GM19240 (cell line): ENCODE measurements at regions not wholly inside any gene's neighbourhood (a gene's known extent, or its start where the extent isn't known, plus 50 kb on each side); places are given as distances from the start of the nearest gene placed in this dataset.
"Not testable (repeated sequence)": the region's sequence is repeated elsewhere in the genome, so short reads cannot be mapped to it uniquely, and the experiment has no call there.

ENCODE experiments used
- DNase-seq: peaks from one replicate; pipeline ENCODE4 v3.0.0; 2011; ENCODE audit warnings: low spot score; ENCODE audit not compliant: insufficient read length

DNA sequence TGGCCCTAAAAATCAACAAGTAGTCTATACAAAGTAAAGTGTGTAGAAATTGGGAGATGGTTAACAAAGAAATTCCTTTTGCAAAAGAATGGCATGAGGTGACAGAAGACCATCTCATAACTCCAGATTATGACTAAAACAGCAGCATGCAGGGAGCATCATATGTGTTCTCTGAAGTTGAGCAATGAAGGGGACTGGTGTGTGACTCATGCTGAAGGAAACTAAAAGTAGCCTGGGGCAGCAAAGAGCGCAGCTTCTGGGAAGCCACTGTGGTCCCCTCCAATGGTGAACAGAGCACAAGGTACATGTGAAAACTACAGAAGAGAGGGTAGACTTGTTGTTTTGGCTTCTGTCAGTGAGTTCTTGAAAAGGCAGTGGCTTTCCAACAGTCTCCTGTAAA is 133.4 kb downstream of the MACC1 start:
- DNase-seq, result no peak

- DNase-seq, result no peak
These were observed 138.1 kb downstream of the MACC1 start for GRCh38 chr7:20079080-20079479.

DNA sequence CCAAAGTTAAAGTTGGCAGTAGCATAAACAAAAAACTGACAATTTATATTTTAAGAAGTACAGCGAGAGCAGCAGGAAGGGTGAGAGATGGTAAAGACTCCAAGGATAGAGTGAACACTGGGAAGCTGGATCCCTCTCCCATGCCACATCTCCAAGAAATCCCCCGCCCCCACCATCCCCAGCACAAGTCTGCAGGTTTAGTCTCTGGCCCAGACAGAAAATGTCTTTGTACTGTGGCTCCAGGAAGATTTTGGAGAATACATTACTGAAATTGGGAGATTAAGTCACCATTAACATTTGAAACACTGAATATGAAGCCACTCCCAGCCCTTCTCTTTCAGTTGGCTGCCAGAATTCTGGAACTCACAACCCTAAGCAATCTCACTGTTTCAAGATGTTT is 140.3 kb downstream of the MACC1 start:
- DNase-seq, result no peak

DNA sequence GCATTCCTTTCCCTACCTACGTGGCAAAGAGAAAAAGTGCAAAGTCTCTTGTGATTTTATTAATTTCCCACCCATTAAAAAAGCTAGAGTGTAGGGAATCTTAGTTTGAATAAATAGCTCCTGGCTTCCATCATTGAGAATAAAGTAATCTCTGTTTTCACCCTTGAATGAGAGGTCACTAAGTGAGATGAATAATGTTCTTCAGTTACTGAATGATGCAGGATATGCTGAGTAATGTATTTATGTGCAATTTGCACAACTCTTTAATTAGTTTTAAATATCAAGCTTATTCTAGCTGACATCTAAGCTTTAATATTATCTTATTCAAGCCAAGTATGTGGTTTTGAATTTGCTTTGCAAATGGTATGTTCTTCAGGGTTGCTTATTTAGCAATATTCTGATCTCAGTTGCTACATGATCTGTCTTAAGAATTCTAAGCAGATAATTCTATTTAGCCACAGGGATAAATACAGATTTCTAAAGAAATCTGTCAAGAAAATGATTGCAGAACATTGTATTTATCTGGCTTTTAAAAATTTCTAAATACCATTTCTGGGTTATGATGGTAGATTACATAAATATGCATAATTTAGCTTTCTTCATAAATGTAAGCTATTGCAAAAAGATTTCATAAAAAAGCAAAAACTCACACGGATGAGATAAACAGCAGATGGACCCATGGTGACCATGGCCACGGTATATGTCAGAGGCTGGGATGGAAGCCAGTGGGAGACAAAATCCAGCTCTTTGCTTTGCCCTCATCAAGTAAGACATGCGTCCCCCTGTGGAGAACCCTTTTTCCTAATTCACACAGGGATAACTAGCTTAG is 141.0 kb downstream of the MACC1 start:
- no peak for DNase-seq

DNA sequence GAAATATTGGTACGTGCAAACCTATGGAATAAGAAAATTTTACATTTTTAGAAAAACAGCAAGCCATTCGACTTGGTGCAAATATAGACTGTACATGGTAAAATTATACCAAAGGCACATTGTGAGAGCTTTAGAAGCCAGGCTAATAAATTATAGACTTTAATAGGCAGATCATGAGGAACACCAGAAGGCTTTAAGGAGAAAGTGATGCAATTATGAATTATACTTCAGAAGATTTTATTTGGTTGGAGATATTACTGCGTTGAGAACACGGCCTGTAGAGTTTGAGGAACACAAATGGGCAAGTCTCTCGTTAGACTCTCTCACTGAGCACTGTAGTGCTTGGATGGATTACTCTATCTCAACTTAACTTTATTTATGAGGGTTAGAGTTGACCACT is 141.7 kb downstream of the MACC1 start:
- no peak for DNase-seq

DNA sequence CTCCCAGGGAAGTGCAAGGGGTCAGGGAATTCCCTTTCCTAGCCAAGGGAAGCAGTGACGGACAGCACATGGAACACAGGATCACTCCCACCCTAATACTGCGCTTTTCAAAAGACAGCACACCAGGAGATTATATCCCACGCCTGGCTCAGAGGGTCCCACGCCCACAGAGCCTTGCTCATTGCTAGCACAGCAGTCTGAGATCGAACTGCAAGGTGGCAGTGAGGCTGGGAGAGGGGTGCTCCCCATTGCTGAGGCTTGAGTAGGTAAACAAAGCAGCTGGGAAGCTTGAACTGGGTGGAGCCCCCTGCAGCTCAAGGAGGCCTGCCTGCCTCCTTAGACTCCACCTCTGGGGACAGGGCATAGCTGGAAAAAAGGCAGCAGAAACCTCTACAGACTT is 149.2 kb downstream of the MACC1 start:
- not testable (repeated sequence) for DNase-seq

DNA sequence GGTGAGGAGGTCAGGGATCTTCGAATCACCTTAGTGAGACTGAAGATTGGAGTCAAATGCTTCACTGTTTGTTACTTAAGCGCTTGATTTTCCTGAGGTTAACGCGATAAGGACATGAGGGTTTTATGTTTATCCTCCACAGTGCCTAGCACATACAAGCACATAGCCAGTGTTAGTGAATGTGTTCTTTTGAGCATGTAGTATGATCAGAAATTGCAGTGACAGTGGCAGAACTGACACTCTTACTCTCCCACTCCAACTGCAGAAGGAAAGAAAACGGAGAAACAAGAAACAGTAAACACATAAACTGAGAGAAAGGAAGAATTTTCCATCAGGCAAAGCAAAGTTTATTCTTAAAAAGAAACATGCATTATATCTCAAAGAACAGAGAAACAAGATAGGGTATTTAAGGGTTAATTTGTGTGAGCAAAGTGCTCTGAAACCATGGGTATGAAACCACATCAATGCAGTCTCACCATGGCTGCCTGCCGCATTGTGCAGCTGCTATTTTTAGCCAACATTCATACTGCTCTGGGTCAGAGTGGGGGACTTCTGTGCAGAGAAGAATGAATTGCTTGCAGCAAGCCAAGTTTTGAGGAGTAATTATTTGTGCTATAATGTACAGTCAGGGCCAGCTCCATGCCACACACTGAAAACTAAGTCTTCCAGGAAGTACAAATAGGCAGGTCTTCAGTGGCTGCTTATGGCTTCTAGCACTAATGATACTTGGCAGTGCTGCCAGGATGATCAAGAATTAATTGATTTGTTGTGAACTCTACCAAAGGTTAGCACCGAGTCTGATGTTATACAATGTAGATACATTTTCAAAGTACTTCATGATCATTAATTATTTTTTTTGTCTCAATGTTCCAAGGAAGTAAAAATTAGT is 152.0 kb downstream of the MACC1 start:
- peak; percentile 19 for DNase-seq

GRCh38 chr7:20064181-20064970 is 152.8 kb downstream of the MACC1 start:
- no peak for DNase-seq

DNA sequence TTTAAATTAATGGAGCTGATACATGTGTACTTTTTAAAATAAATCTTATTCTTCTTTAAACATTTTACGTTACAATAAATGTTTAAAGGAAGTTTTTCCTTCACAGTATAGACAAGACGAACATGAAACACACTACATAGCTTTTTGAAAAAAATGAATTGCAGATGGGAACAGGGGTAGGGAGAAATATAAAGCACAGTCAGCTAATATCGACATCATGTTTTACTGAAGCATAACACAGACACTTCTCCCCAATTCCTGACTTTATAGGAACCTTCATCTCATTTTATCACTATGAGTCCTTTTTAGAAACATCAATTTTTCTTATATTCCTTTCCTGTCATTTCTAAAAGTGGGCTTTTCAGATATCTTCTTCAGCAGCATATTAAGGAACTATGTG is 153.5 kb downstream of the MACC1 start:
- no peak for DNase-seq

DNA sequence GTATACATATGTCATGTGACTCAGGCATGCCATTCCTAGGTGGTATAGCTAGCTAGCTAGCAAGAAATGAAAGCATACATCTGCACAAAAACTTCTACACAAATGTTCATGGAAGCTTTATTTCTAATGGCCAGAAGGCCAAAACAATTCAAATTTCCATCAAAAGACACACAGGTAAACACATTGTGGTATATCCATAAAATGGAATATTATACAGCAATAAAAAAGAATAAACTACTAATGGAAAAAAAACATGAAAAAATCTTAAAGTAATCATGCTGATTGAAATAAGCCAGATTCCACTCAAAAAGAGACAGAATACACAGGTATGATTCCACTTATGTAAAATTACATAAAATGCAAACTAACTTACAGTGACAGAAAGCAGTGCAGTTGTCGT is 154.3 kb downstream of the MACC1 start:
- no peak for DNase-seq

DNA sequence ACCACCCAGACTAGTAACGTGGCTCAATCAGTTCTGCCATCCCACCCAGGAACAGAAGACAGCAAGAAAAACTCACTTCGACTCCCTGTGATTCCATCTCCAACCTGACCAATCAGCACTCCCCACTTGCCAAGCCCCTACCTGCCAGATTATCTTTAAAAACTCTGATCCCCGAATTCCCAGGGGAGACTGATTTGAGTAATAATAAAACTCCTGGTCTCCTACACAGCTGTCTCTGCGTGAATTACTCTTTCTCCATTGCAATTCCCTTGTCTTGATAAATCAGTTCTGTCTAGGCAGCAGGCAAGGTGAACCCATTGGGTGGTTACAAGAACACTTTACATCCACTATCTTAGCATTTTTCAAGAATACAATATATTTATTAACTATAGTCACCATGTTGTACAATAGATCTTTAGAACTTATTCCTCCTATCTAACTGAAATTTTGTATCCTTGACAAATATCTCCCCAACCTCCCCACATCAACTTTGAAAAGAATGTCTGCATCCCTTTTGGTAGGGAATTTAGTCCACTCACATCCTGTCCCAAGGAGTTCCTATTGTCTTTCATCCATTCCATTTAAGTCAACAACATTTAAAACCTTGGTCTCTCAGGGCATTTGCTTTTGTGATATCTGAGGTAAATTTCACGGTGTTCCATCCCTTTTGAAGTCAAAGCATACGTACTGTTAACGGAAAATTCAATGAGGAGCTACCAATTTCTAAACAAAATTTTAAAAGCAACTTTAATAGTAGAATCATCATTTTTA is 163.7 kb downstream of the MACC1 start:
- no peak for DNase-seq

GRCh38 chr7:20050241-20050966 is 166.8 kb downstream of the MACC1 start:
- no peak for DNase-seq

- no peak for DNase-seq
These were observed 178.5 kb downstream of the MACC1 start for GRCh38 chr7:20038676-20039075.

DNA sequence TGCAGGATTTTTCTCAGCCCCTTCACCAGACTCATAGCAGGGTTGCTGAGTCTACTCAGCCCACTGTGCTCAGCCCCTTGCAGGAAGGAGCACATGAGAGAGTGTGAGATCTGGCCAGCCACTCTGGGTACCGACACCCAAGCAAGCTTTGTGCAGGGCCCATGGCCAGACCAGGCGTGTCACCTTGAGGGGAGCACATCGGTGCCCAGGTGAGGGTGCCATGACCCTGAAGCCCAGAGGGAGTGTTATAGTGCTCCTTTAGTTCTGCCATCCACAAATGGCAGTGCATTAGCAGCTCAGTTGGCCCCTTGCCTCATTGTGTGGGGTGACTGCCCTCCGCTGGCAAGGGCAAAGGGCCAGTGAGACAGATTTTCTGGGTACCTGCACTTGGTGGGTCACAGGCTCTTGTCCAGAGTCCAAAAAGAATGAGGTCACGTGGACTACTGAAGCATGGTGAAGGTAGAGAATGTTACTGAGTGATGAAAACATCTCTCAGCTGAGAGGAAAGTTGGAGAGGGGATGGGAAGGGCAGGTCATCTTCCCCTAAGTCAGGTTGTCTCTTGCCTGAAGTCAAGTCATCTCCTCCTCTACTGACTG is 181.8 kb downstream of the MACC1 start:
- DNase-seq, result no peak

- no peak for DNase-seq
These were observed 183.4 kb downstream of the MACC1 start for GRCh38 chr7:20033621-20034400.

DNA sequence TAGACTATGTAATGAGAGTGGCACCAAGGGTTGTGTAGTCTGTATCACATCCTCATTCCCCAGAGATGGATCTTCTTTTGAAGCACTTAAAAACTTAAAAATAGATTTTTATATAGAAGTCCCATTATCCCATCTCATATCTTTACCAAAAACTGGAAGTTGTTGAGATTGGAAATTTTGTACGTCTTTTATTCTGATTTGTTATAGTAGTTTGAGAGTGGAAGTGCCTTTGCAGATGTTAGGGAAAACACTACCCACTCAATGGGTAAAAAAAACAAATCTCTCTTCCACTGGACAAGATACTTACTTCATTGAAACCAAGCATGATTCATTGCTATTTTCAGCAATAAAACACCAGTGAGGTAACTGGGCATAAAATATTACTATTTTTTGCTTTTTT is 184.4 kb downstream of the MACC1 start:
- DNase-seq, result no peak

DNA sequence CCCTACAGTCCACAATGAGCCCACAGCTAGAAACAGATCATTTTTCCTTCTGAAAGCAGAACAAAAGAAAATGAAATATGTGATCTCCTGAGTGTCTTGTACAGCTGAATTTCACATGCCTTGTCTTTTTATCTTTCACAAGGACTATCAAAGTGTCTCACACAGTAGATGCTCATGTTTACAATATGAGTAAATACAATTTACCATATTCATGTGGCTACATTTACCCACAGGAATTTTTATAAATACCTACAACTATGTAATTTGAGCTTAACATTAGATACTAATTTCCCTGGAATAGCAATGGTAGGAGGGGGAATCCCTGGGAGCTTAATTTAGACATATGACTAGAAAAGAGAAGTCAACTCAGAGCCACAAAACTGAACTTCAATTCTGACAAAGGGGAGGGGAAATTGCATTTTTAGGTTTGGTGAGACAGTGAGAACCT is 186.2 kb downstream of the MACC1 start:
- no peak for DNase-seq

GRCh38 chr7:20030417-20030816 is 186.8 kb downstream of the MACC1 start:
- DNase-seq, result no peak

GRCh38 chr7:20026762-20027161 is 190.4 kb downstream of the MACC1 start:
- no peak for DNase-seq
